Body of pancreas (tissue), 4 donors: ENCODE measurements at regions not wholly inside any gene's neighbourhood (a gene's known extent, or its start where the extent isn't known, plus 50 kb on each side); places are given as distances from the start of the nearest gene placed in this dataset.

Experiments used
- ATAC-seq: fragments of 150-250 bp; one replicate; pipeline ENCODE4 v1.9.1; 2016
- DNase-seq, 4 donors: peaks; one replicate each; pipeline ENCODE4 v3.0.0-alpha.2; 2019
- H3K27ac ChIP-seq, 4 donors: fragments of 200-600 bp; sonication (generic); 1 replicate in 3 of 4; 2 replicates in 1 of 4; pipeline versions ENCODE4 v1.5.1 to v1.6.1; 2016 to 2019; ENCODE audit warnings: mild to moderate bottlenecking in 1 of 4, mixed read lengths in 1 of 4, moderate library complexity in 1 of 4
- H3K27me3 ChIP-seq, 2 donors: fragments of 200-600 bp; sonication (generic); one replicate each; pipeline ENCODE4 v1.6.0; 2016; ENCODE audit warnings: mild to moderate bottlenecking in 1 of 2
- H3K36me3 ChIP-seq, 2 donors: fragments of 200-600 bp; sonication (generic); replicated peaks in 1 of 2; 2 replicates each; pipeline ENCODE4 v1.5.1; 2016; ENCODE audit warnings: low read depth in 2 of 2; ENCODE audit not compliant: insufficient read depth in 1 of 2
- H3K4me1 ChIP-seq: fragments of 200-600 bp; sonication (generic); one replicate; pipeline ENCODE4 v1.6.0; 2016
- H3K4me3 ChIP-seq, 2 donors: fragments of 200-600 bp; sonication (generic); 1 replicate in 1 of 2; 2 replicates in 1 of 2; pipeline ENCODE4 v1.5.1; 2016 to 2019
- H3K9me3 ChIP-seq, 3 donors: fragments of 200-600 bp; sonication (generic); 1 replicate in 2 of 3; 2 replicates in 1 of 3; pipeline ENCODE4 v1.5.1; 2016
- CTCF ChIP-seq, 7 experiments: fragments of 450-650 bp in 4 of 7; fragments of 200-600 bp in 3 of 7; sonication (generic) in 3 of 7; IDR thresholded peaks; one replicate each; pipeline ENCODE4 v1.5.1; 2016 to 2019; ENCODE audit warnings: antibody characterized with exemption in 7 of 7
- POLR2A ChIP-seq, 3 donors: fragments of 450-650 bp; IDR thresholded peaks; one replicate each; pipeline ENCODE4 v1.6.1; 2016; ENCODE audit warnings: antibody characterized with exemption in 3 of 3, mild to moderate bottlenecking in 2 of 3
- WGBS, 2 donors: methylation state at CpG; one replicate each; pipeline ENCODE4 v1.1.5; 2017; 5-methylcytosine and 5-hydroxymethylcytosine counted together
- intact Hi-C: fragments of 100-400 bp; cut with DNase I; formaldehyde crosslinking; loops from one replicate; pipeline ENCODE4 v1.15.1; 2023

- 85 to 88% methylated on average over 2 of the region's 2 CpGs for WGBS, 2 donors
- TF ChIP-seq CTCF (IDR thresholded peaks at IDR 0.05): no peak
- no peak for TF ChIP-seq POLR2A (IDR thresholded peaks at IDR 0.05)
- DNase-seq (no peak), ATAC-seq (no peak)
- Histone ChIP-seq H3K36me3 (no peaks in the 10 kb centered on the region), H3K27ac (no peak overlapping the region), H3K27me3 (peaks cover 0 to 5% of the 10 kb centered on the region in 2 donors), H3K4me1 (peaks cover 17% of the 10 kb centered on the region), H3K4me3 (no peak overlapping the region), H3K9me3 (no peaks in the 10 kb centered on the region)
- intact Hi-C loops: no loop called here
Observed at GRCh38 chr10:42949287-42949686, 127.6 kb upstream of the RET start.

GRCh38 chr10:42950606-42951485, 126.0 kb upstream of the RET start:
- Histone ChIP-seq H3K4me3 (no peak overlapping the region), H3K27me3 (peaks cover 0 to 5% of the 10 kb centered on the region in 2 donors), H3K4me1 (peaks cover 17% of the 10 kb centered on the region), H3K27ac (no peak overlapping the region), H3K9me3 (no peaks in the 10 kb centered on the region), H3K36me3 (no peaks in the 10 kb centered on the region)
- ATAC-seq (no peak), DNase-seq (no peak)
- WGBS, 2 donors: 54 to 63% methylated on average over 27 of the region's 27 CpGs
- TF ChIP-seq CTCF (IDR thresholded peaks at IDR 0.05) (no peak), POLR2A (IDR thresholded peaks at IDR 0.05) (no peak)
- intact Hi-C loops: no loop called here

- Histone ChIP-seq H3K36me3 (no peaks in the 10 kb centered on the region), H3K4me3 (no peak overlapping the region), H3K4me1 (peaks cover 17% of the 10 kb centered on the region), H3K27me3 (peaks cover 0 to 5% of the 10 kb centered on the region in 2 donors), H3K27ac (peak overlapping the region in 3 of 4 donors; percentile 32 to 51 (median 44)), H3K9me3 (no peaks in the 10 kb centered on the region)
- intact Hi-C loops: no loop called here
- TF ChIP-seq POLR2A (IDR thresholded peaks at IDR 0.05) (peak in 1 of 3 donors; percentile 4), CTCF (IDR thresholded peaks at IDR 0.05) (no peak)
- peak; percentile 70 for ATAC-seq
- DNase-seq: peak; percentile 48 to 75 (median 57)
- WGBS, 2 donors: 6 to 17% methylated on average over 10 to 39 of the region's 39 CpGs
Observed at GRCh38 chr10:42951486-42952251, 125.2 kb upstream of the RET start.

GRCh38 chr10:42952349-42952748, 124.5 kb upstream of the RET start:
- no peaks in the 10 kb centered on the region for H3K36me3 ChIP-seq
- H3K9me3 ChIP-seq: no peaks in the 10 kb centered on the region
- H3K27me3 ChIP-seq: peaks cover 0 to 5% of the 10 kb centered on the region in 2 donors
- no peak overlapping the region for H3K4me3 ChIP-seq
- no peak for TF ChIP-seq POLR2A (IDR thresholded peaks at IDR 0.05)
- TF ChIP-seq CTCF (IDR thresholded peaks at IDR 0.05): no peak
- 16 to 20% methylated on average over 14 of the region's 14 CpGs for WGBS, 2 donors
- peak; percentile 44 to 64 (median 51) for DNase-seq
- ATAC-seq: peak; percentile 65
- peak overlapping the region in 3 of 4 donors; percentile 32 to 51 (median 44) for H3K27ac ChIP-seq
- intact Hi-C loops: no loop called here
- H3K4me1 ChIP-seq: peaks cover 17% of the 10 kb centered on the region
